Endothelial cell of umbilical vein (primary cell): ENCODE measurements at regions not wholly inside any gene's neighbourhood (a gene's known extent, or its start where the extent isn't known, plus 50 kb on each side); places are given as distances from the start of the nearest gene placed in this dataset.

Experiments
- BruUV-seq: library from RNA; stranded (reverse); fragments of 400-500 nt; replicated peaks from 2 replicates; lab custom pipeline; 2021; lab: Mats Ljungman, UMichigan
- CTCF ChIA-PET: fragments of 300-600, 350-600 bp; sonication (Branson Sonifier 250); formaldehyde crosslinking; loops from one replicate; lab custom pipeline; 2021; ENCODE audit warnings: antibody characterized with exemption, inconsistent platforms; lab: Charles Lee
- POLR2A ChIA-PET: fragments of 300-600, 350-600 bp; sonication (Branson Sonifier 250); formaldehyde crosslinking; loops from one replicate; lab custom pipeline; 2021; ENCODE audit warnings: antibody characterized with exemption, inconsistent platforms; lab: Charles Lee
- DNase-seq: peaks from one replicate; pipeline ENCODE4 v3.0.0-alpha.2; 2011; ENCODE audit warnings: low read depth, low spot score
- FAIRE-seq: peaks from 2 replicates; lab custom pipeline; 2011; peaks lifted over from hg19 to GRCh38; lab: Jason Lieb, UNC
- H2AFZ ChIP-seq: 2 replicates; pipeline ENCODE4 v1.6.0; 2012; ENCODE audit warnings: low read depth, low read length, control low read depth, inconsistent platforms
- H3K27ac ChIP-seq: 2 replicates; pipeline ENCODE4 v1.5.1; 2011; ENCODE audit warnings: low read depth, mild to moderate bottlenecking, control low read depth, low read length, moderate library complexity; ENCODE audit not compliant: insufficient read depth
- H3K27me3 ChIP-seq, 2 experiments: 2 replicates each; pipeline versions ENCODE4 v1.6.0 to v1.6.1; 2011; ENCODE audit warnings: low read length in 2 of 2, mixed read lengths in 1 of 2; ENCODE audit not compliant: control insufficient read depth in 2 of 2, insufficient read depth in 2 of 2
- H3K36me3 ChIP-seq, 2 experiments: 2 replicates in 1 of 2; 3 replicates in 1 of 2; pipeline ENCODE4 v1.5.1; 2011; ENCODE audit warnings: low read length in 2 of 2, mild to moderate bottlenecking in 1 of 2, moderate library complexity in 1 of 2; ENCODE audit not compliant: control insufficient read depth in 2 of 2, insufficient read depth in 2 of 2; ENCODE audit errors: extremely low read depth in 1 of 2
- H3K4me1 ChIP-seq: 3 replicates; pipeline ENCODE4 v1.5.1; 2011; ENCODE audit warnings: mild to moderate bottlenecking, low read length; ENCODE audit not compliant: control insufficient read depth, insufficient read depth; ENCODE audit errors: extremely low read depth
- H3K4me2 ChIP-seq: 2 replicates; pipeline ENCODE4 v1.6.1; 2011; ENCODE audit warnings: low read length, control low read depth, mixed read lengths; ENCODE audit not compliant: insufficient read depth
- H3K4me3 ChIP-seq, 3 experiments: fragments of 200-600 bp in 1 of 3; sonication (generic), shearing (Covaris generic) in 1 of 3; replicated peaks in 1 of 3; 2 replicates each; pipeline ENCODE4 v1.5.1; 2011 to 2016; ENCODE audit warnings: control low read depth in 3 of 3, low read length in 3 of 3, mild to moderate bottlenecking in 2 of 3, inconsistent platforms in 1 of 3, low read depth in 1 of 3, moderate library complexity in 1 of 3; ENCODE audit not compliant: insufficient read depth in 1 of 3
- H3K79me2 ChIP-seq: 2 replicates; pipeline ENCODE4 v1.6.0; 2012; ENCODE audit warnings: low read length, inconsistent platforms; ENCODE audit not compliant: control insufficient read depth, insufficient read depth
- H3K9ac ChIP-seq: replicated peaks from 2 replicates; pipeline ENCODE3; 2011; ENCODE audit warnings: low read length, control low read depth; ENCODE audit not compliant: insufficient read depth; ENCODE audit errors: extremely low read depth
- H3K9me1 ChIP-seq: replicated peaks from 3 replicates; pipeline ENCODE4 v1.6.0; 2011; ENCODE audit warnings: mild to moderate bottlenecking, low read length; ENCODE audit not compliant: control insufficient read depth, insufficient read depth; ENCODE audit errors: extremely low read depth
- H3K9me3 ChIP-seq: replicated peaks from 2 replicates; pipeline ENCODE4 v1.5.1; 2012; ENCODE audit warnings: low read length, inconsistent platforms; ENCODE audit not compliant: control insufficient read depth, insufficient read depth
- H4K20me1 ChIP-seq: replicated peaks from 2 replicates; pipeline ENCODE3; 2011; ENCODE audit warnings: mild to moderate bottlenecking, low read length; ENCODE audit not compliant: control insufficient read depth, insufficient read depth; ENCODE audit errors: extremely low read depth
- CTCF ChIP-seq, 2 donors: IDR thresholded peaks; 1 replicate in 1 of 2; 2 replicates in 1 of 2; pipeline ENCODE4 v1.5.1; 2011; ENCODE audit warnings: low read length in 2 of 2, mild to moderate bottlenecking in 2 of 2, moderate library complexity in 2 of 2, control low read depth in 1 of 2, inconsistent platforms in 1 of 2, low read depth in 1 of 2; ENCODE audit not compliant: insufficient read depth in 1 of 2; ENCODE audit errors: extremely low read depth in 1 of 2
- EZH2 ChIP-seq: IDR thresholded peaks from 2 replicates; pipeline ENCODE4 v1.6.1; 2012; ENCODE audit warnings: borderline replicate concordance, low read depth, mild to moderate bottlenecking, moderate library complexity, low read length, inconsistent platforms; ENCODE audit not compliant: severe bottlenecking
- FOS ChIP-seq: IDR thresholded peaks from 2 replicates; pipeline ENCODE4 v1.6.1; 2011; ENCODE audit warnings: mild to moderate bottlenecking, low read length, moderate library complexity, borderline replicate concordance; ENCODE audit not compliant: insufficient read depth
- GATA2 ChIP-seq: IDR thresholded peaks from 2 replicates; pipeline ENCODE4 v1.7.0; 2011; ENCODE audit warnings: low read depth, mild to moderate bottlenecking, moderate library complexity, mixed read lengths, low read length; ENCODE audit not compliant: insufficient read length, insufficient read depth
- JUN ChIP-seq: IDR thresholded peaks from 2 replicates; pipeline ENCODE4 v1.6.1; 2011; ENCODE audit warnings: borderline replicate concordance, low read depth; ENCODE audit not compliant: insufficient read length, insufficient read depth
- MAX ChIP-seq: IDR thresholded peaks from 2 replicates; pipeline ENCODE4 v1.6.1; 2011; ENCODE audit not compliant: insufficient read depth, insufficient read length
- MYC ChIP-seq: IDR thresholded peaks from one replicate; pipeline ENCODE4 v1.6.1; 2011; ENCODE audit warnings: mild to moderate bottlenecking, low read depth, low read length
- POLR2A ChIP-seq: IDR thresholded peaks from 2 replicates; pipeline ENCODE4 v1.6.1; 2012; ENCODE audit warnings: low read depth, mild to moderate bottlenecking, control low read depth, low read length
- POLR2AphosphoS5 ChIP-seq: IDR thresholded peaks from 2 replicates; pipeline ENCODE4 v1.6.1; 2012; ENCODE audit warnings: low read depth, mild to moderate bottlenecking, control low read depth, low read length, moderate library complexity; ENCODE audit not compliant: insufficient read depth
- dilution Hi-C: fragments of 300-500 bp; cut with MboI; formaldehyde crosslinking; loops from one replicate; pipeline ENCODE4 v1.15.0; 2019; ENCODE audit warnings: low sequenced_read_pairs; ENCODE audit not compliant: extremely low pct_ligation_motif_present
- intact Hi-C: fragments of 100-400 bp; cut with micrococcal nuclease; formaldehyde crosslinking; loops from one replicate; pipeline ENCODE4 v1.10.0; 2022

GRCh38 chr1:108028841-108029388 is 63.9 kb upstream of the VAV3 start:
- H3K4me3 ChIP-seq: no peak overlapping the region
- H3K9ac ChIP-seq: no peak overlapping the region
- FAIRE-seq (no peak), DNase-seq (no peak)
- H3K27ac ChIP-seq: no peak overlapping the region
- no peaks in the 10 kb centered on the region for H3K36me3 ChIP-seq
- CTCF ChIA-PET: interaction anchor here (0.9 kb wide), 1 partner anchor 8 kb away, joined by 3 read pairs; no protein-coding TSS in a partner anchor
- no peaks in the 10 kb centered on the region for H3K4me1 ChIP-seq
- H3K79me2 ChIP-seq: no peaks in the 10 kb centered on the region
- no peaks in the 10 kb centered on the region for H4K20me1 ChIP-seq
- intact Hi-C loops (no loop called here), dilution Hi-C loops (no loop called here)
- no TSS peak for BruUV-seq
- H3K9me3 ChIP-seq: no peaks in the 10 kb centered on the region
- no peak overlapping the region for H2AFZ ChIP-seq
- H3K9me1 ChIP-seq: no peaks in the 10 kb centered on the region
- POLR2A ChIA-PET: no interaction called here
- TF ChIP-seq GATA2 (no peak), EZH2 (no peak), JUN (no peak), POLR2A (no peak), MAX (no peak), CTCF (IDR thresholded peaks at IDR 0.05; ENCODE audit: extremely low read depth in 1 of 2, insufficient read depth in 1 of 2, low read depth in 1 of 2, low read length in 2 of 2) (no peak), FOS (no peak), MYC (no peak), POLR2AphosphoS5 (no peak)
- H3K4me2 ChIP-seq: no peak overlapping the region
- H3K27me3 ChIP-seq: peaks cover 2 to 8% of the 10 kb centered on the region in 2 experiments
